Erythroblast (primary cell): ENCODE measurements at regions not wholly inside any gene's neighbourhood (a gene's known extent, or its start where the extent isn't known, plus 50 kb on each side); places are given as distances from the start of the nearest gene placed in this dataset.

Source experiments
- GATA1 ChIP-seq: IDR thresholded peaks from 2 replicates; pipeline ENCODE4 v1.6.1; 2011; ENCODE audit warnings: low read depth, mild to moderate bottlenecking, control low read depth, low read length, moderate library complexity
- POLR2A ChIP-seq: IDR thresholded peaks from 2 replicates; pipeline ENCODE4 v1.6.1; 2011; ENCODE audit warnings: mild to moderate bottlenecking, low read length

- no peak for TF ChIP-seq POLR2A
- TF ChIP-seq GATA1 = no peak
Observed at GRCh38 chr3:72332036-72332435, 516.2 kb downstream of the SHQ1 start.
